Left colon (tissue), 2 donors: ENCODE measurements at regions not wholly inside any gene's neighbourhood (a gene's known extent, or its start where the extent isn't known, plus 50 kb on each side); places are given as distances from the start of the nearest gene placed in this dataset.
"Not testable (repeated sequence)": the region's sequence is repeated elsewhere in the genome, so short reads cannot be mapped to it uniquely, and the experiment has no call there.

Experiments
- ATAC-seq: fragments of 200-7000 bp; cut with Tn5 transposase; one replicate; pipeline ENCODE4 v1.9.1; 2020; ENCODE audit warnings: mild to moderate bottlenecking, moderate library complexity
- DNase-seq, 2 donors: peaks; one replicate each; pipeline ENCODE4 v3.0.0-alpha.2; 2020
- intact Hi-C, 2 donors: fragments of 100-400 bp; cut with DNase I in 1 of 2; cut with micrococcal nuclease in 1 of 2; formaldehyde crosslinking; loops; one replicate each; pipeline versions ENCODE4 v1.11.2 to v1.14.0; 2022; cut with DNase I, micrococcal nuclease
- donor health status: DM: no; HTN: no; CAD: no.
- donor health status: DM: yes; HTN: yes; CAD: no.

- intact Hi-C loops, result no loop called here
- DNase-seq, result no peak
- ATAC-seq, result no peak
Observed at GRCh38 chr4:183808097-183808456, 97.0 kb upstream of the STOX2 start.

- ATAC-seq, result no peak
- intact Hi-C loops, result no loop called here
- no peak for DNase-seq
Observed at GRCh38 chr4:183812567-183812966, 92.5 kb upstream of the STOX2 start.

GRCh38 chr4:183814461-183814860 lies 90.6 kb upstream of the STOX2 start:
- no peak for DNase-seq
- intact Hi-C loops, result no loop called here
- no peak for ATAC-seq

- DNase-seq (no peak), ATAC-seq (no peak)
- intact Hi-C loops, result no loop called here
Observed at GRCh38 chr4:183816077-183816476, 89.0 kb upstream of the STOX2 start.

- ATAC-seq, result no peak
Observed at GRCh38 chr4:183816882-183817509, 88.1 kb upstream of the STOX2 start.

GRCh38 chr4:183818591-183818990 lies 86.5 kb upstream of the STOX2 start:
- DNase-seq, ATAC-seq, intact Hi-C loops: not testable (repeated sequence)

More at GRCh38 chr4:183816882-183817509, 88.1 kb upstream of the STOX2 start:
- no peak for DNase-seq
- intact Hi-C loops, result no loop called here

GRCh38 chr4:183821076-183821853 lies 83.8 kb upstream of the STOX2 start:
- ATAC-seq (peak; percentile 77), DNase-seq (peak in 1 of 2 donors; percentile 42)
- intact Hi-C loops, result no loop called here

- DNase-seq, result no peak
- intact Hi-C loops, result no loop called here
- ATAC-seq, result peak; percentile 52
Observed at GRCh38 chr4:183823434-183823833, 81.7 kb upstream of the STOX2 start.

GRCh38 chr4:183825346-183825745 lies 79.8 kb upstream of the STOX2 start:
- ATAC-seq (no peak), DNase-seq (no peak)
- intact Hi-C loops, result no loop called here

- ATAC-seq, result no peak
- intact Hi-C loops, result no loop called here
- DNase-seq, result no peak
Observed at GRCh38 chr4:183826461-183826860, 78.6 kb upstream of the STOX2 start.

- ATAC-seq, result peak; percentile 30
- no peak for DNase-seq
- intact Hi-C loops, result no loop called here
Observed at GRCh38 chr4:183828125-183828524, 77.0 kb upstream of the STOX2 start.

GRCh38 chr4:183828839-183829238 lies 76.3 kb upstream of the STOX2 start:
- intact Hi-C loops, result no loop called here
- ATAC-seq (no peak), DNase-seq (no peak)

- no peak for ATAC-seq
- intact Hi-C loops, result loop anchor here in 1 of 2 donors (10.0 kb wide), 1 partner anchor 334 kb away; no protein-coding TSS in a partner anchor
- no peak for DNase-seq
Observed at GRCh38 chr4:183830438-183830985, 74.6 kb upstream of the STOX2 start.

- intact Hi-C loops, result loop anchor here in 1 of 2 donors (10.0 kb wide), 1 partner anchor 334 kb away; no protein-coding TSS in a partner anchor
- DNase-seq (no peak), ATAC-seq (peak; percentile 65)
Observed at GRCh38 chr4:183831026-183831446, 74.1 kb upstream of the STOX2 start.

GRCh38 chr4:183831683-183832082 lies 73.4 kb upstream of the STOX2 start:
- peak; percentile 70 for ATAC-seq
- intact Hi-C loops, result loop anchor here in 1 of 2 donors (10.0 kb wide), 1 partner anchor 333 kb away; no protein-coding TSS in a partner anchor
- no peak for DNase-seq

GRCh38 chr4:183832776-183833450 lies 72.2 kb upstream of the STOX2 start:
- DNase-seq (no peak), ATAC-seq (no peak)
- intact Hi-C loops, result loop anchor here in 1 of 2 donors (10.0 kb wide), 1 partner anchor 332 kb away; no protein-coding TSS in a partner anchor

GRCh38 chr4:183834252-183834651 lies 70.9 kb upstream of the STOX2 start:
- ATAC-seq, result no peak
- intact Hi-C loops, result loop anchor here in 1 of 2 donors (10.0 kb wide), 1 partner anchor 331 kb away; no protein-coding TSS in a partner anchor
- no peak for DNase-seq

GRCh38 chr4:183837222-183837621 lies 67.9 kb upstream of the STOX2 start:
- DNase-seq (no peak), ATAC-seq (no peak)
- intact Hi-C loops, result loop anchor here in 1 of 2 donors (10.0 kb wide), 1 partner anchor 328 kb away; no protein-coding TSS in a partner anchor
